ENCODE measurements at regions not wholly inside any gene's neighbourhood (a gene's known extent, or its start where the extent isn't known, plus 50 kb on each side); places are given as distances from the start of the nearest gene placed in this dataset.

DNA sequence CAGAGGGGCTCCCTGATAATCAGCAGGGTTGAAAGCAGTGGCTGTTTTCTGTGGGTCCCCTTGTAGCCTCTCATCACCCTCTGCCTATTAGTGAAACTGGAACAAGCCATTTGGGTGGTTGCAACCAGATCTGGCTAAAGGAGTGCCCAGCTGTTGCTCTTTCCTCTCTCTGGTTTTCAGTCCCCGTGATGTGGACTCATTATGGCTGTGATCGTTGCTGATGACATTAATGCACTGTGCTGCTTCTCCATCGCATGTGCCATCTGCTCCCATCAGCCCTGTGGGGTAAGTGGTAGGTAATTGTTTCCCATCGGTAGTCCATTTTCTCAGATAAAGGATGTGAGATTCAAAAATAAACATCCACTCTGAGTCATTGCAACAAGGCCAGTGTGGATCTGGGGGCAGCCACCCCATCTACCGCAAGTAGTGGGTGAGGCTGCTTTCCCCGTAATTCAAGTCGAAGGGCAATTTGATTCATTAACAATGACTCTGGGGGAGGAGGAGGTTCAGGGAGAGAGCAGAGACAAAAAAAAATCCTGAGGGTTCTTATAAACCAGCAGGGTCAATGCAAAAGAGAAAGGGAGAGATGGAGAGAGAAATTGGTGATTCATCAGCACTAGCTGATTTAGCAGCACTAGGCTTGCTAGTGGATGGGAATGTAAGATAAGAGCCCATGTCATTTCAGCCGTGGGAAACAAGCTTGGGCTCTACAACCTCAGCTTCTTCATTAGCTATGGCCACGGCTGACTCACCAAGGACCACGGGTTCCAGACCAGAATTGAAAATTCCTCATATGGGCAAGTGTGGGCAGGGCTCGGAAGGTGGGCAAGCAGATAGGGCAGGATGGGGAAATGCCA is 357.8 kb downstream of the MID1IP1 start:
- intact Hi-C loops (cut with micrococcal nuclease) (no loop called here), in situ Hi-C loops (cut with MboI; ENCODE audit: low sequenced_read_pairs) (no loop called here), dilution Hi-C loops (cut with HindIII; ENCODE audit: low sequenced_read_pairs, unreplicated experiment) (no loop called here)
- TF ChIP-seq CHD1 (IDR thresholded peaks at IDR 0.05; ENCODE audit: low read depth, low read length) (no peak), BHLHE40 (IDR thresholded peaks at IDR 0.05; ENCODE audit: low read depth, low read length) (no peak), CEBPB (IDR thresholded peaks at IDR 0.05; ENCODE audit: low read depth, low read length) (no peak), FOS (IDR thresholded peaks at IDR 0.05; ENCODE audit: low read depth, low read length) (no peak), MXI1 (IDR thresholded peaks at IDR 0.05; ENCODE audit: borderline replicate concordance, low read depth, low read length) (no peak), RFX5 (IDR thresholded peaks at IDR 0.05; ENCODE audit: low read depth, low read length) (no peak), USF2 (IDR thresholded peaks at IDR 0.05; ENCODE audit: low read depth, low read length) (no peak), SMC3 (IDR thresholded peaks at IDR 0.05; ENCODE audit: low read depth, low read length) (no peak), MAZ (IDR thresholded peaks at IDR 0.05; ENCODE audit: borderline replicate concordance, low read depth, low read length) (no peak), MAFK (IDR thresholded peaks at IDR 0.05; ENCODE audit: low read depth, low read length) (no peak), NFE2L2 (IDR thresholded peaks at IDR 0.05; ENCODE audit: low read depth, low read length) (no peak)
- TF ChIP-seq, protein P1, sequence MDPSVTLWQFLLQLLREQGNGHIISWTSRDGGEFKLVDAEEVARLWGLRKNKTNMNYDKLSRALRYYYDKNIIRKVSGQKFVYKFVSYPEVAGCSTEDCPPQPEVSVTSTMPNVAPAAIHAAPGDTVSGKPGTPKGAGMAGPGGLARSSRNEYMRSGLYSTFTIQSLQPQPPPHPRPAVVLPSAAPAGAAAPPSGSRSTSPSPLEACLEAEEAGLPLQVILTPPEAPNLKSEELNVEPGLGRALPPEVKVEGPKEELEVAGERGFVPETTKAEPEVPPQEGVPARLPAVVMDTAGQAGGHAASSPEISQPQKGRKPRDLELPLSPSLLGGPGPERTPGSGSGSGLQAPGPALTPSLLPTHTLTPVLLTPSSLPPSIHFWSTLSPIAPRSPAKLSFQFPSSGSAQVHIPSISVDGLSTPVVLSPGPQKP (IDR thresholded peaks at IDR 0.05; ENCODE audit: borderline replicate concordance, low read depth, low read length) = no peak
- Histone ChIP-seq H2BK20ac (ENCODE audit: low read depth, low read length) (no peak overlapping the region), H3K9me3 (ENCODE audit: control insufficient read depth, insufficient read depth, low read length) (no peaks in the 10 kb centered on the region), H3K79me1 (ENCODE audit: low read depth in 1 of 2, low read length in 2 of 2) (no peaks in the 10 kb centered on the region), H3K18ac (ENCODE audit: low read depth, low read length) (no peak overlapping the region), H2BK120ac (ENCODE audit: low read depth, low read length) (no peak overlapping the region), H3K14ac (replicated peaks; ENCODE audit: low read depth, low read length) (no peak overlapping the region), H2AFZ (replicated peaks; ENCODE audit: low read length, poor library complexity) (no peak overlapping the region), H3K4me1 (ENCODE audit: control insufficient read depth, insufficient read depth, low read length) (no peaks in the 10 kb centered on the region), H3K9me1 (ENCODE audit: insufficient read depth, low read length) (no peaks in the 10 kb centered on the region), H3K36me3 (ENCODE audit: control insufficient read depth, insufficient read depth, low read length) (no peaks in the 10 kb centered on the region), H3K4me3 (ENCODE audit: insufficient read depth, low read depth, low read length) (no peak overlapping the region), H2BK5ac (ENCODE audit: low read depth, low read length, poor library complexity, severe bottlenecking) (no peak overlapping the region), H3K9ac (ENCODE audit: low read depth, low read length) (no peak overlapping the region), H2AK9ac (replicated peaks; ENCODE audit: low read depth, low read length, poor library complexity) (no peak overlapping the region), H3K56ac (ENCODE audit: extremely low read depth, insufficient read depth, low read length) (no peak overlapping the region), H4K91ac (ENCODE audit: insufficient read depth, low read depth, low read length) (no peak overlapping the region), H3K23ac (ENCODE audit: low read depth, low read length) (no peak overlapping the region), H4K5ac (ENCODE audit: low read depth, low read length) (no peak overlapping the region), H4K8ac (ENCODE audit: low read depth in 2 of 2, low read length in 2 of 2) (no peak overlapping the region), H4K20me1 (ENCODE audit: insufficient read depth, low read length) (no peaks in the 10 kb centered on the region; the same call in 1 of the 2 replicates), H3K4me2 (ENCODE audit: low read depth, low read length) (no peak overlapping the region), H2AK5ac (ENCODE audit: low read depth, low read length) (no peak overlapping the region), H3K4ac (ENCODE audit: low read depth, low read length) (no peak overlapping the region), H3K27me3 (ENCODE audit: control insufficient read depth, insufficient read depth, low read length) (peaks cover 18% of the 10 kb centered on the region), H2BK15ac (ENCODE audit: low read depth, low read length) (no peak overlapping the region), H3K27ac (ENCODE audit: insufficient read depth, low read length) (no peak overlapping the region)
- no TSS peak for BruUV-seq (replicated peaks)
- ATAC-seq (ENCODE audit: low read depth) (no peak), DNase-seq (peak; percentile 11)
- ChIA-PET POLR2A (ENCODE audit: unreplicated experiment) (no interaction called here), CTCF (interaction anchor here (0.6 kb wide), 1 partner anchor 1234 kb away, joined by 5 read pairs; no protein-coding TSS in a partner anchor)
- WGBS, 2 experiments (ENCODE audit: extremely low coverage in 2 of 2, insufficient read length in 1 of 2) = 20% methylated on average over 1 of the region's 11 CpGs; no CpG with 5 or more reads in 1 of the 2 experiments

Data from IMR-90 (cell line).